Ramos (cell line): ENCODE measurements at regions not wholly inside any gene's neighbourhood (a gene's known extent, or its start where the extent isn't known, plus 50 kb on each side); places are given as distances from the start of the nearest gene placed in this dataset.
"Not testable (repeated sequence)": the region's sequence is repeated elsewhere in the genome, so short reads cannot be mapped to it uniquely, and the experiment has no call there.

Experiments
- in situ Hi-C: fragments of 300-500 bp; cut with MboI; formaldehyde crosslinking; loops from one replicate; pipeline ENCODE4 v1.14.3; 2022; ENCODE audit warnings: low sequenced_read_pairs; ENCODE audit not compliant: unreplicated experiment

GRCh38 chr4:160709546-160709945 is 1454.3 kb downstream of the FSTL5 start:
- in situ Hi-C loops = no loop called here

- in situ Hi-C loops = no loop called here
Observed at GRCh38 chr4:160716551-160716950, 1447.2 kb downstream of the FSTL5 start.

- in situ Hi-C loops = no loop called here
Observed at GRCh38 chr4:160717848-160718247, 1446.0 kb downstream of the FSTL5 start.

GRCh38 chr4:160724063-160724462 is 1439.7 kb downstream of the FSTL5 start:
- in situ Hi-C loops = no loop called here

- in situ Hi-C loops = no loop called here
Observed at GRCh38 chr4:160745126-160745525, 1418.7 kb downstream of the FSTL5 start.

- in situ Hi-C loops = not testable (repeated sequence)
Observed at GRCh38 chr4:160746585-160746984, 1417.2 kb downstream of the FSTL5 start.

GRCh38 chr4:160772668-160773067 is 1391.1 kb downstream of the FSTL5 start:
- in situ Hi-C loops = no loop called here

- in situ Hi-C loops = no loop called here
Observed at GRCh38 chr4:160795216-160795615, 1368.6 kb downstream of the FSTL5 start.

GRCh38 chr4:160808174-160808573 is 1355.6 kb downstream of the FSTL5 start:
- in situ Hi-C loops = no loop called here

- in situ Hi-C loops = no loop called here
Observed at GRCh38 chr4:160809576-160809975, 1354.2 kb downstream of the FSTL5 start.

GRCh38 chr4:160810424-160810823 is 1353.4 kb downstream of the FSTL5 start:
- in situ Hi-C loops = no loop called here

GRCh38 chr4:160810941-160811340 is 1352.9 kb downstream of the FSTL5 start:
- in situ Hi-C loops = no loop called here

- in situ Hi-C loops = no loop called here
Observed at GRCh38 chr4:160811956-160812355, 1351.8 kb downstream of the FSTL5 start.

- in situ Hi-C loops = no loop called here
Observed at GRCh38 chr4:160814726-160815125, 1349.1 kb downstream of the FSTL5 start.

- in situ Hi-C loops = no loop called here
Observed at GRCh38 chr4:160818571-160818970, 1345.2 kb downstream of the FSTL5 start.

- in situ Hi-C loops = no loop called here
Observed at GRCh38 chr4:160819791-160820190, 1344.0 kb downstream of the FSTL5 start.

- in situ Hi-C loops = no loop called here
Observed at GRCh38 chr4:160824481-160824880, 1339.3 kb downstream of the FSTL5 start.

- in situ Hi-C loops = no loop called here
Observed at GRCh38 chr4:160825644-160826338, 1338.0 kb downstream of the FSTL5 start.

GRCh38 chr4:160826339-160826679 is 1337.5 kb downstream of the FSTL5 start:
- in situ Hi-C loops = no loop called here

- in situ Hi-C loops = no loop called here
Observed at GRCh38 chr4:160831165-160831922, 1332.5 kb downstream of the FSTL5 start.

- in situ Hi-C loops = no loop called here
Observed at GRCh38 chr4:160835789-160836188, 1328.0 kb downstream of the FSTL5 start.

GRCh38 chr4:160836431-160836830 is 1327.4 kb downstream of the FSTL5 start:
- in situ Hi-C loops = no loop called here
